Smooth muscle cell (in vitro differentiated cells): ENCODE measurements at regions not wholly inside any gene's neighbourhood (a gene's known extent, or its start where the extent isn't known, plus 50 kb on each side); places are given as distances from the start of the nearest gene placed in this dataset.

Experiments
- DNase-seq: peaks from one replicate; lab custom pipeline; 2025; ENCODE audit not compliant: unreplicated experiment; lab: John Stamatoyannopoulos, UW
- H2AFZ ChIP-seq: fragments of 200-600 bp; sonication (generic); 2 replicates; pipeline ENCODE4 v1.6.0; 2016; ENCODE audit warnings: antibody characterized with exemption, low read depth, mild to moderate bottlenecking
- H3F3A ChIP-seq: fragments of 200-600 bp; sonication (generic); 2 replicates; pipeline ENCODE4 v1.6.0; 2017; ENCODE audit warnings: antibody characterized with exemption, low read depth
- H3K27ac ChIP-seq: fragments of 200-600 bp; sonication (generic); 2 replicates; pipeline ENCODE4 v1.5.1; 2016; ENCODE audit warnings: low read depth, mild to moderate bottlenecking
- H3K27me3 ChIP-seq: fragments of 200-600 bp; sonication (generic); 2 replicates; pipeline ENCODE4 v1.6.1; 2016; ENCODE audit warnings: low read depth, mild to moderate bottlenecking
- H3K36me3 ChIP-seq: fragments of 200-600 bp; sonication (generic); 2 replicates; pipeline ENCODE4 v1.5.1; 2016; ENCODE audit warnings: low read depth
- H3K4me1 ChIP-seq: fragments of 200-600 bp; sonication (generic); 2 replicates; pipeline ENCODE4 v1.5.1; 2016; ENCODE audit warnings: low read depth
- H3K4me2 ChIP-seq: fragments of 200-600 bp; sonication (generic); 2 replicates; pipeline ENCODE4 v1.6.0; 2016; ENCODE audit warnings: mild to moderate bottlenecking
- H3K4me3 ChIP-seq: fragments of 200-600 bp; sonication (generic); 2 replicates; pipeline ENCODE4 v1.5.1; 2016; ENCODE audit warnings: mild to moderate bottlenecking
- H3K79me2 ChIP-seq: fragments of 200-600 bp; sonication (generic); 2 replicates; pipeline ENCODE4 v1.6.0; 2016; ENCODE audit warnings: low read depth, mild to moderate bottlenecking
- H3K9ac ChIP-seq: fragments of 200-600 bp; sonication (generic); 2 replicates; pipeline ENCODE4 v1.6.0; 2016; ENCODE audit warnings: low read depth
- H3K9me3 ChIP-seq: fragments of 200-600 bp; sonication (generic); replicated peaks from 2 replicates; pipeline ENCODE4 v1.5.1; 2016; ENCODE audit warnings: low read depth
- H4K20me1 ChIP-seq: fragments of 200-600 bp; sonication (generic); 2 replicates; pipeline ENCODE4 v1.6.0; 2016; ENCODE audit warnings: low read depth
- WGBS: methylation state at CpG from one replicate; pipeline ENCODE4 v1.1.7; 2016; ENCODE audit warnings: low lambda C conversion rate; 5-methylcytosine and 5-hydroxymethylcytosine counted together
- TF ChIP-seq, protein P1 (sequence below): fragments of 200-600 bp; sonication (generic); IDR thresholded peaks from 2 replicates; pipeline ENCODE4 v1.5.1; 2017; ENCODE audit warnings: borderline replicate concordance, mild to moderate bottlenecking, antibody characterized with exemption; ENCODE audit not compliant: insufficient read depth, poor library complexity, severe bottlenecking

DNA sequence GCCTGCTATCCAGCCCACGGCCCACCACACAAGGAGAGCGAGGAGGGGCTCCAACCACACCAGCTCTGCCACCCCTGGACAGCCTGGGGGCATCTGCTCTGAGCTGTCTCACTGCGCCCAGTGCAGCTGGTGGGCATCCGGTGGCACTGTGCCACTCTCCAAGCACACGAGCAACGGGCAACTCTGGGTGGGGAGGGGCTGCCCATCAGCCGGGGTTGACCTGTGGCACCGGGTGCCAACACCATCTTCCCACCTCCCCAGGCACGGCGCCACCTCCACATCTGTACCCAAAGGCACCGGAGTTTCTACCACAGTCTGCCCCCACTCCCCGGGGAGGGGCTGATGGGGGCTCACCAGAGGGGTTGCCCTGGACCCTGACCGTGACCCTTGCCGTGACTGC is 241.8 kb downstream of the RBFOX3 start:
- Histone ChIP-seq H3K4me3 (no peak overlapping the region), H3K79me2 (no peaks in the 10 kb centered on the region), H3K9me3 (no peaks in the 10 kb centered on the region), H3K36me3 (no peaks in the 10 kb centered on the region), H3K27me3 (peaks cover 15% of the 10 kb centered on the region), H3K4me2 (no peak overlapping the region), H2AFZ (no peak overlapping the region), H3K27ac (no peak overlapping the region), H4K20me1 (no peaks in the 10 kb centered on the region), H3K9ac (no peak overlapping the region), H3F3A (no peaks in the 10 kb centered on the region), H3K4me1 (no peaks in the 10 kb centered on the region)
- WGBS = 88% methylated on average over 14 of the region's 14 CpGs
- TF ChIP-seq, protein P1, sequence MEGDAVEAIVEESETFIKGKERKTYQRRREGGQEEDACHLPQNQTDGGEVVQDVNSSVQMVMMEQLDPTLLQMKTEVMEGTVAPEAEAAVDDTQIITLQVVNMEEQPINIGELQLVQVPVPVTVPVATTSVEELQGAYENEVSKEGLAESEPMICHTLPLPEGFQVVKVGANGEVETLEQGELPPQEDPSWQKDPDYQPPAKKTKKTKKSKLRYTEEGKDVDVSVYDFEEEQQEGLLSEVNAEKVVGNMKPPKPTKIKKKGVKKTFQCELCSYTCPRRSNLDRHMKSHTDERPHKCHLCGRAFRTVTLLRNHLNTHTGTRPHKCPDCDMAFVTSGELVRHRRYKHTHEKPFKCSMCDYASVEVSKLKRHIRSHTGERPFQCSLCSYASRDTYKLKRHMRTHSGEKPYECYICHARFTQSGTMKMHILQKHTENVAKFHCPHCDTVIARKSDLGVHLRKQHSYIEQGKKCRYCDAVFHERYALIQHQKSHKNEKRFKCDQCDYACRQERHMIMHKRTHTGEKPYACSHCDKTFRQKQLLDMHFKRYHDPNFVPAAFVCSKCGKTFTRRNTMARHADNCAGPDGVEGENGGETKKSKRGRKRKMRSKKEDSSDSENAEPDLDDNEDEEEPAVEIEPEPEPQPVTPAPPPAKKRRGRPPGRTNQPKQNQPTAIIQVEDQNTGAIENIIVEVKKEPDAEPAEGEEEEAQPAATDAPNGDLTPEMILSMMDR = no peak
- no peak for DNase-seq

DNA sequence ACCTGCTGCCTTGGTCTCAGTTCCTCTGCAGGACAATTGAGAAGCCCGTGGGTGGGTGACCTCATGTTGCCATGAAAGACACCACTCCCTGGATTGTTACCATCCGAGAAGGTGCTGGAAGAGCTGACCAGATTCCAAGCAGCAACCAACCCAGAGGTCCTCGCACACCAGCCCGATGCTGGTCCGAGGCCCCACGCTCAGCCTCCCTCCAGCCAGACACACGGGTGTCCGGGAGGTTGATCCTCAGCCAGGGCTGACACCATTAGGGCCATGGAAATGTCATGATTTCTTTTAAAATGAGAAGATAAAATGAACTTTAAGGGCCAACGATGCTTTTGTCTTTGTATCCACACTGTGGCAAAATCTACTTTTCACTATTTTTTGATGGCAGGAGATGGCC is 242.3 kb downstream of the RBFOX3 start:
- WGBS = 91% methylated on average over 9 of the region's 9 CpGs
- Histone ChIP-seq H3K27me3 (peaks cover 15% of the 10 kb centered on the region), H3K9me3 (no peaks in the 10 kb centered on the region), H2AFZ (no peak overlapping the region), H3K4me2 (no peak overlapping the region), H3F3A (no peaks in the 10 kb centered on the region), H3K27ac (no peak overlapping the region), H3K4me3 (no peak overlapping the region), H3K4me1 (no peaks in the 10 kb centered on the region), H3K9ac (no peak overlapping the region), H3K36me3 (no peaks in the 10 kb centered on the region), H4K20me1 (no peaks in the 10 kb centered on the region), H3K79me2 (no peaks in the 10 kb centered on the region)
- TF ChIP-seq, protein P1 = no peak
- DNase-seq = no peak

DNA sequence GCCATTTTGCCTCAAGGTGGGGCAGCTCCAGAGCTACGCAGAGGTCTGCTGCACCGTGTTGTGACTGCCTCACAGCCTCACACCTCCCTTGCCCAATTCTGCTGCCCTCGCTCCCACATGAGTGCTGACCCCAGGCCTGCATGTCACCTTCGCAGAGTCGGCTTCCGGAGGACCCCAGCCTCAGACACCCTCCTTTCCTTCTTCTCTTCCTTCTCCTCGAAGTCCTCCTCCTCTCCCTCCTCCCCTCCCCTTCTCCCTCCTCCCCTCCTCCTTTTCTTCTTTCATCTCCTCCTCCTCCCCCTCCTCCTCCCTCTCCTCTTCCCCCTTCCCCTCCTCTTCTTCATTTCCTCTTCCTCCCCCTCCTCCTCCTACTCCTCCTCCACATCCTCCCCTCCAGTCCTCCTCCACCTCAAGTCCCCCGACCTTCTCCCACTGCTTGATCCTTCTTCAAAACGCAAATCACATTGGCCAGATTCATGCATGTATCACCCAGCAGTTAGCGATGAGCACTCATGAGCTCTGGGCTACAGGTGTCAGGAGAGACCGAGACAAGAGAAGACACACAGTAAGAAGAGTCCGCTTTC is 243.8 kb downstream of the RBFOX3 start:
- Histone ChIP-seq H3K4me1 (no peaks in the 10 kb centered on the region), H3K9me3 (no peaks in the 10 kb centered on the region), H4K20me1 (no peaks in the 10 kb centered on the region), H3K36me3 (no peaks in the 10 kb centered on the region), H3K79me2 (no peaks in the 10 kb centered on the region), H3K4me2 (no peak overlapping the region), H3F3A (no peaks in the 10 kb centered on the region), H2AFZ (no peak overlapping the region), H3K27me3 (peaks cover 17% of the 10 kb centered on the region), H3K4me3 (no peak overlapping the region), H3K27ac (no peak overlapping the region), H3K9ac (no peak overlapping the region)
- TF ChIP-seq, protein P1 = no peak
- no peak for DNase-seq
- 70% methylated on average over 11 of the region's 12 CpGs for WGBS
